Endothelial cell of umbilical vein (primary cell): ENCODE measurements at regions not wholly inside any gene's neighbourhood (a gene's known extent, or its start where the extent isn't known, plus 50 kb on each side); places are given as distances from the start of the nearest gene placed in this dataset.

Experiments used
- BruUV-seq: library from RNA; stranded (reverse); fragments of 400-500 nt; replicated peaks from 2 replicates; lab custom pipeline; 2021; lab: Mats Ljungman, UMichigan
- CTCF ChIA-PET: fragments of 300-600, 350-600 bp; sonication (Branson Sonifier 250); formaldehyde crosslinking; loops from one replicate; lab custom pipeline; 2021; ENCODE audit warnings: antibody characterized with exemption, inconsistent platforms; lab: Charles Lee
- POLR2A ChIA-PET: fragments of 300-600, 350-600 bp; sonication (Branson Sonifier 250); formaldehyde crosslinking; loops from one replicate; lab custom pipeline; 2021; ENCODE audit warnings: antibody characterized with exemption, inconsistent platforms; lab: Charles Lee
- DNase-seq: peaks from one replicate; pipeline ENCODE4 v3.0.0-alpha.2; 2011; ENCODE audit warnings: low read depth, low spot score
- FAIRE-seq: peaks from 2 replicates; lab custom pipeline; 2011; peaks lifted over from hg19 to GRCh38; lab: Jason Lieb, UNC
- H2AFZ ChIP-seq: 2 replicates; pipeline ENCODE4 v1.6.0; 2012; ENCODE audit warnings: low read depth, low read length, control low read depth, inconsistent platforms
- H3K27ac ChIP-seq: 2 replicates; pipeline ENCODE4 v1.5.1; 2011; ENCODE audit warnings: low read depth, mild to moderate bottlenecking, control low read depth, low read length, moderate library complexity; ENCODE audit not compliant: insufficient read depth
- H3K27me3 ChIP-seq, 2 experiments: 2 replicates each; pipeline versions ENCODE4 v1.6.0 to v1.6.1; 2011; ENCODE audit warnings: low read length in 2 of 2, mixed read lengths in 1 of 2; ENCODE audit not compliant: control insufficient read depth in 2 of 2, insufficient read depth in 2 of 2
- H3K36me3 ChIP-seq, 2 experiments: 2 replicates in 1 of 2; 3 replicates in 1 of 2; pipeline ENCODE4 v1.5.1; 2011; ENCODE audit warnings: low read length in 2 of 2, mild to moderate bottlenecking in 1 of 2, moderate library complexity in 1 of 2; ENCODE audit not compliant: control insufficient read depth in 2 of 2, insufficient read depth in 2 of 2; ENCODE audit errors: extremely low read depth in 1 of 2
- H3K4me1 ChIP-seq: 3 replicates; pipeline ENCODE4 v1.5.1; 2011; ENCODE audit warnings: mild to moderate bottlenecking, low read length; ENCODE audit not compliant: control insufficient read depth, insufficient read depth; ENCODE audit errors: extremely low read depth
- H3K4me2 ChIP-seq: 2 replicates; pipeline ENCODE4 v1.6.1; 2011; ENCODE audit warnings: low read length, control low read depth, mixed read lengths; ENCODE audit not compliant: insufficient read depth
- H3K4me3 ChIP-seq, 3 experiments: fragments of 200-600 bp in 1 of 3; sonication (generic), shearing (Covaris generic) in 1 of 3; replicated peaks in 1 of 3; 2 replicates each; pipeline ENCODE4 v1.5.1; 2011 to 2016; ENCODE audit warnings: control low read depth in 3 of 3, low read length in 3 of 3, mild to moderate bottlenecking in 2 of 3, inconsistent platforms in 1 of 3, low read depth in 1 of 3, moderate library complexity in 1 of 3; ENCODE audit not compliant: insufficient read depth in 1 of 3
- H3K79me2 ChIP-seq: 2 replicates; pipeline ENCODE4 v1.6.0; 2012; ENCODE audit warnings: low read length, inconsistent platforms; ENCODE audit not compliant: control insufficient read depth, insufficient read depth
- H3K9ac ChIP-seq: replicated peaks from 2 replicates; pipeline ENCODE3; 2011; ENCODE audit warnings: low read length, control low read depth; ENCODE audit not compliant: insufficient read depth; ENCODE audit errors: extremely low read depth
- H3K9me1 ChIP-seq: replicated peaks from 3 replicates; pipeline ENCODE4 v1.6.0; 2011; ENCODE audit warnings: mild to moderate bottlenecking, low read length; ENCODE audit not compliant: control insufficient read depth, insufficient read depth; ENCODE audit errors: extremely low read depth
- H3K9me3 ChIP-seq: replicated peaks from 2 replicates; pipeline ENCODE4 v1.5.1; 2012; ENCODE audit warnings: low read length, inconsistent platforms; ENCODE audit not compliant: control insufficient read depth, insufficient read depth
- H4K20me1 ChIP-seq: replicated peaks from 2 replicates; pipeline ENCODE3; 2011; ENCODE audit warnings: mild to moderate bottlenecking, low read length; ENCODE audit not compliant: control insufficient read depth, insufficient read depth; ENCODE audit errors: extremely low read depth
- EZH2 ChIP-seq: IDR thresholded peaks from 2 replicates; pipeline ENCODE4 v1.6.1; 2012; ENCODE audit warnings: borderline replicate concordance, low read depth, mild to moderate bottlenecking, moderate library complexity, low read length, inconsistent platforms; ENCODE audit not compliant: severe bottlenecking
- FOS ChIP-seq: IDR thresholded peaks from 2 replicates; pipeline ENCODE4 v1.6.1; 2011; ENCODE audit warnings: mild to moderate bottlenecking, low read length, moderate library complexity, borderline replicate concordance; ENCODE audit not compliant: insufficient read depth
- GATA2 ChIP-seq: IDR thresholded peaks from 2 replicates; pipeline ENCODE4 v1.7.0; 2011; ENCODE audit warnings: low read depth, mild to moderate bottlenecking, moderate library complexity, mixed read lengths, low read length; ENCODE audit not compliant: insufficient read length, insufficient read depth
- JUN ChIP-seq: IDR thresholded peaks from 2 replicates; pipeline ENCODE4 v1.6.1; 2011; ENCODE audit warnings: borderline replicate concordance, low read depth; ENCODE audit not compliant: insufficient read length, insufficient read depth
- MYC ChIP-seq: IDR thresholded peaks from one replicate; pipeline ENCODE4 v1.6.1; 2011; ENCODE audit warnings: mild to moderate bottlenecking, low read depth, low read length
- POLR2A ChIP-seq: IDR thresholded peaks from 2 replicates; pipeline ENCODE4 v1.6.1; 2012; ENCODE audit warnings: low read depth, mild to moderate bottlenecking, control low read depth, low read length
- POLR2AphosphoS5 ChIP-seq: IDR thresholded peaks from 2 replicates; pipeline ENCODE4 v1.6.1; 2012; ENCODE audit warnings: low read depth, mild to moderate bottlenecking, control low read depth, low read length, moderate library complexity; ENCODE audit not compliant: insufficient read depth
- dilution Hi-C: fragments of 300-500 bp; cut with MboI; formaldehyde crosslinking; loops from one replicate; pipeline ENCODE4 v1.15.0; 2019; ENCODE audit warnings: low sequenced_read_pairs; ENCODE audit not compliant: extremely low pct_ligation_motif_present
- intact Hi-C: fragments of 100-400 bp; cut with micrococcal nuclease; formaldehyde crosslinking; loops from one replicate; pipeline ENCODE4 v1.10.0; 2022
- TF ChIP-seq, protein P1 (sequence below): IDR thresholded peaks from 2 replicates; pipeline ENCODE4 v1.6.1; 2011; ENCODE audit not compliant: insufficient read depth, insufficient read length
- TF ChIP-seq, protein P2 (sequence below), 2 donors: IDR thresholded peaks; 1 replicate in 1 of 2; 2 replicates in 1 of 2; pipeline ENCODE4 v1.5.1; 2011; ENCODE audit warnings: low read length in 2 of 2, mild to moderate bottlenecking in 2 of 2, moderate library complexity in 2 of 2, control low read depth in 1 of 2, inconsistent platforms in 1 of 2, low read depth in 1 of 2; ENCODE audit not compliant: insufficient read depth in 1 of 2; ENCODE audit errors: extremely low read depth in 1 of 2

GRCh38 chr13:31049083-31049482 lies 112.6 kb downstream of the HSPH1 start:
- H2AFZ ChIP-seq: peak overlapping the region; percentile 50
- BruUV-seq: no TSS peak

More at GRCh38 chr13:31049083-31049482, 112.6 kb downstream of the HSPH1 start:
- Histone ChIP-seq H3K4me1 (peaks cover 34% of the 10 kb centered on the region), H3K9me3 (no peaks in the 10 kb centered on the region), H3K27ac (no peak overlapping the region), H3K4me2 (no peak overlapping the region), H4K20me1 (no peaks in the 10 kb centered on the region), H3K9me1 (no peaks in the 10 kb centered on the region), H3K4me3 (no peak overlapping the region), H3K27me3 (no peaks in the 10 kb centered on the region), H3K9ac (no peak overlapping the region), H3K79me2 (no peaks in the 10 kb centered on the region), H3K36me3 (no peaks in the 10 kb centered on the region)
- TF ChIP-seq FOS (no peak), MYC (no peak), JUN (no peak), GATA2 (no peak), POLR2A (no peak), POLR2AphosphoS5 (no peak), EZH2 (no peak)
- TF ChIP-seq, protein P1, sequence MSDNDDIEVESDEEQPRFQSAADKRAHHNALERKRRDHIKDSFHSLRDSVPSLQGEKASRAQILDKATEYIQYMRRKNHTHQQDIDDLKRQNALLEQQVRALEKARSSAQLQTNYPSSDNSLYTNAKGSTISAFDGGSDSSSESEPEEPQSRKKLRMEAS: no peak
- TF ChIP-seq, protein P2, sequence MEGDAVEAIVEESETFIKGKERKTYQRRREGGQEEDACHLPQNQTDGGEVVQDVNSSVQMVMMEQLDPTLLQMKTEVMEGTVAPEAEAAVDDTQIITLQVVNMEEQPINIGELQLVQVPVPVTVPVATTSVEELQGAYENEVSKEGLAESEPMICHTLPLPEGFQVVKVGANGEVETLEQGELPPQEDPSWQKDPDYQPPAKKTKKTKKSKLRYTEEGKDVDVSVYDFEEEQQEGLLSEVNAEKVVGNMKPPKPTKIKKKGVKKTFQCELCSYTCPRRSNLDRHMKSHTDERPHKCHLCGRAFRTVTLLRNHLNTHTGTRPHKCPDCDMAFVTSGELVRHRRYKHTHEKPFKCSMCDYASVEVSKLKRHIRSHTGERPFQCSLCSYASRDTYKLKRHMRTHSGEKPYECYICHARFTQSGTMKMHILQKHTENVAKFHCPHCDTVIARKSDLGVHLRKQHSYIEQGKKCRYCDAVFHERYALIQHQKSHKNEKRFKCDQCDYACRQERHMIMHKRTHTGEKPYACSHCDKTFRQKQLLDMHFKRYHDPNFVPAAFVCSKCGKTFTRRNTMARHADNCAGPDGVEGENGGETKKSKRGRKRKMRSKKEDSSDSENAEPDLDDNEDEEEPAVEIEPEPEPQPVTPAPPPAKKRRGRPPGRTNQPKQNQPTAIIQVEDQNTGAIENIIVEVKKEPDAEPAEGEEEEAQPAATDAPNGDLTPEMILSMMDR (IDR thresholded peaks at IDR 0.05; ENCODE audit: extremely low read depth in 1 of 2, insufficient read depth in 1 of 2, low read depth in 1 of 2, low read length in 2 of 2): no peak
- intact Hi-C loops (loop anchor here (5.0 to 10.0 kb wide), 3 partner anchors 83 to 684 kb away; partner anchors contain the start of gene UBE2L5), dilution Hi-C loops (no loop called here)
- ChIA-PET CTCF (interaction anchor here (0.8 to 2.0 kb wide), 14 partner anchors 8 to 916 kb away, joined by 3 to 6 read pairs (median 3); no protein-coding TSS in a partner anchor), POLR2A (interaction anchor here (0.7 kb wide), 1 partner anchor 657 kb away, joined by 4 read pairs; no protein-coding TSS in a partner anchor)
- FAIRE-seq: peak; percentile 15
- no peak for DNase-seq
